Endothelial cell (in vitro differentiated cells): ENCODE measurements at regions not wholly inside any gene's neighbourhood (a gene's known extent, or its start where the extent isn't known, plus 50 kb on each side); places are given as distances from the start of the nearest gene placed in this dataset.

Experiments
- DNase-seq: peaks from one replicate; pipeline ENCODE4 v3.0.0; 2021; ENCODE audit warnings: low spot score
- H3K27ac Mint-ChIP-seq: one replicate; pipeline ENCODE4 v1.8.0; 2021; ENCODE audit warnings: mixed read lengths, inconsistent platforms; ENCODE audit not compliant: unreplicated experiment
- H3K27me3 Mint-ChIP-seq: one replicate; pipeline ENCODE4 v1.8.0; 2021; ENCODE audit warnings: mild to moderate bottlenecking, moderate library complexity, mixed read lengths, inconsistent platforms; ENCODE audit not compliant: unreplicated experiment
- H3K36me3 Mint-ChIP-seq: one replicate; pipeline ENCODE4 v1.8.0; 2021; ENCODE audit warnings: mild to moderate bottlenecking, low read depth, mixed read lengths, inconsistent platforms; ENCODE audit not compliant: unreplicated experiment
- H3K4me1 Mint-ChIP-seq: one replicate; pipeline ENCODE4 v1.8.0; 2021; ENCODE audit warnings: mild to moderate bottlenecking, mixed read lengths, inconsistent platforms; ENCODE audit not compliant: unreplicated experiment
- H3K4me3 Mint-ChIP-seq: one replicate; pipeline ENCODE4 v1.8.0; 2021; ENCODE audit warnings: mild to moderate bottlenecking, mixed read lengths, inconsistent platforms; ENCODE audit not compliant: unreplicated experiment
- H3K9me3 Mint-ChIP-seq: one replicate; pipeline ENCODE4 v1.8.0; 2021; ENCODE audit warnings: mixed read lengths, inconsistent platforms; ENCODE audit not compliant: unreplicated experiment
- CTCF ChIP-seq: fragments of 200-600 bp; sonication (generic); IDR thresholded peaks from one replicate; pipeline ENCODE4 v1.5.0; 2021; ENCODE audit warnings: antibody characterized with exemption; ENCODE audit not compliant: unreplicated experiment

- Mint-ChIP-seq H3K27ac (no peak overlapping the region), H3K36me3 (no peaks in the 10 kb centered on the region), H3K9me3 (no peaks in the 10 kb centered on the region), H3K27me3 (no peaks in the 10 kb centered on the region), H3K4me3 (no peak overlapping the region), H3K4me1 (no peaks in the 10 kb centered on the region)
- no peak for TF ChIP-seq CTCF
- DNase-seq, result no peak
Measured at GRCh38 chr1:72516826-72517225, 234.5 kb upstream of the NEGR1 start.

- Mint-ChIP-seq H3K4me1 (no peaks in the 10 kb centered on the region), H3K27ac (no peak overlapping the region), H3K27me3 (no peaks in the 10 kb centered on the region), H3K9me3 (no peaks in the 10 kb centered on the region), H3K36me3 (no peaks in the 10 kb centered on the region), H3K4me3 (no peak overlapping the region)
- no peak for TF ChIP-seq CTCF
- no peak for DNase-seq
Measured at GRCh38 chr1:72516264-72516663, 233.9 kb upstream of the NEGR1 start.

GRCh38 chr1:72498371-72498770, 216.0 kb upstream of the NEGR1 start:
- TF ChIP-seq CTCF, result no peak
- Mint-ChIP-seq H3K27ac (no peak overlapping the region), H3K4me3 (no peak overlapping the region), H3K36me3 (no peaks in the 10 kb centered on the region), H3K9me3 (no peaks in the 10 kb centered on the region), H3K4me1 (no peaks in the 10 kb centered on the region), H3K27me3 (no peaks in the 10 kb centered on the region)
- no peak for DNase-seq

- TF ChIP-seq CTCF, result no peak
- Mint-ChIP-seq H3K4me3 (no peak overlapping the region), H3K4me1 (no peaks in the 10 kb centered on the region), H3K36me3 (no peaks in the 10 kb centered on the region), H3K27ac (no peak overlapping the region), H3K9me3 (no peaks in the 10 kb centered on the region), H3K27me3 (no peaks in the 10 kb centered on the region)
- no peak for DNase-seq
Measured at GRCh38 chr1:72489801-72490200, 207.5 kb upstream of the NEGR1 start.

- H3K27ac Mint-ChIP-seq, result no peak overlapping the region
- H3K4me3 Mint-ChIP-seq, result no peak overlapping the region
- H3K36me3 Mint-ChIP-seq, result no peaks in the 10 kb centered on the region
- H3K4me1 Mint-ChIP-seq, result no peaks in the 10 kb centered on the region
- no peak for DNase-seq
- no peak for TF ChIP-seq CTCF
- H3K9me3 Mint-ChIP-seq, result no peaks in the 10 kb centered on the region
- H3K27me3 Mint-ChIP-seq, result no peaks in the 10 kb centered on the region
Measured at GRCh38 chr1:72485801-72486200, 203.5 kb upstream of the NEGR1 start.
